Testis (tissue), 2 donors: ENCODE measurements at regions not wholly inside any gene's neighbourhood (a gene's known extent, or its start where the extent isn't known, plus 50 kb on each side); places are given as distances from the start of the nearest gene placed in this dataset.

Experiments used
- POLR2A ChIP-seq: fragments of 450-650 bp; IDR thresholded peaks from one replicate; pipeline ENCODE4 v1.6.1; 2017; ENCODE audit warnings: antibody characterized with exemption, mild to moderate bottlenecking, moderate library complexity
- TF ChIP-seq, protein P1 (sequence below), 3 experiments: fragments of 450-650 bp in 2 of 3; fragments of 200-600 bp in 1 of 3; sonication (generic) in 1 of 3; IDR thresholded peaks; one replicate each; pipeline ENCODE4 v1.5.1; 2016 to 2019; ENCODE audit warnings: antibody characterized with exemption in 3 of 3, mild to moderate bottlenecking in 2 of 3, moderate library complexity in 1 of 3

DNA sequence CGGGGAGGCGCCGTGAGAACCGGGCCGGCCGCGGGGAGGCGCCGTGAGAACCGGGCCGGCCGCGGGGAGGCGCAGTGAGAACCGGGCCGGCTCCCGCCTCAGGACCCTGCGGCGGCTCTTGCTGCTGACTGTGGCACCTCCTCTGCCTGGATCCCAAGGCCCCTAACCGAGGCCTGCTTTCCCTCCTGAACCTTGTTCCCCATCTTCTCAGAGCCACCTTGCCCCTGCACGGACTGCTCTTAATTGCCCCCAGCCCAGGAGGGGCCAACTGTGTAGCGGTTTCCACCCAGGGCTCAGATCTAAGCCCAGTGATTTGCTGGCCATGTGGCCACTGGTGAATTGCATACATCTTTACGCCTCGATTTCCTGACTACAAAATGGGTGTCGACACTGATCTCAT, 112.2 kb upstream of the B3GAT1 start:
- TF ChIP-seq, protein P1, sequence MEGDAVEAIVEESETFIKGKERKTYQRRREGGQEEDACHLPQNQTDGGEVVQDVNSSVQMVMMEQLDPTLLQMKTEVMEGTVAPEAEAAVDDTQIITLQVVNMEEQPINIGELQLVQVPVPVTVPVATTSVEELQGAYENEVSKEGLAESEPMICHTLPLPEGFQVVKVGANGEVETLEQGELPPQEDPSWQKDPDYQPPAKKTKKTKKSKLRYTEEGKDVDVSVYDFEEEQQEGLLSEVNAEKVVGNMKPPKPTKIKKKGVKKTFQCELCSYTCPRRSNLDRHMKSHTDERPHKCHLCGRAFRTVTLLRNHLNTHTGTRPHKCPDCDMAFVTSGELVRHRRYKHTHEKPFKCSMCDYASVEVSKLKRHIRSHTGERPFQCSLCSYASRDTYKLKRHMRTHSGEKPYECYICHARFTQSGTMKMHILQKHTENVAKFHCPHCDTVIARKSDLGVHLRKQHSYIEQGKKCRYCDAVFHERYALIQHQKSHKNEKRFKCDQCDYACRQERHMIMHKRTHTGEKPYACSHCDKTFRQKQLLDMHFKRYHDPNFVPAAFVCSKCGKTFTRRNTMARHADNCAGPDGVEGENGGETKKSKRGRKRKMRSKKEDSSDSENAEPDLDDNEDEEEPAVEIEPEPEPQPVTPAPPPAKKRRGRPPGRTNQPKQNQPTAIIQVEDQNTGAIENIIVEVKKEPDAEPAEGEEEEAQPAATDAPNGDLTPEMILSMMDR (IDR thresholded peaks at IDR 0.05), result no peak
- no peak for TF ChIP-seq POLR2A
